HUES6 (cell line): ENCODE measurements at regions not wholly inside any gene's neighbourhood (a gene's known extent, or its start where the extent isn't known, plus 50 kb on each side); places are given as distances from the start of the nearest gene placed in this dataset.

Experiments
- H3K27ac ChIP-seq: 2 replicates; pipeline ENCODE4 v1.7.0; 2013; ENCODE audit warnings: low read depth, mild to moderate bottlenecking, low read length, inconsistent platforms
- H3K27me3 ChIP-seq: 2 replicates; pipeline ENCODE4 v1.6.1; 2013; ENCODE audit warnings: low read length; ENCODE audit not compliant: control insufficient read depth, insufficient read depth
- H3K36me3 ChIP-seq: 2 replicates; pipeline ENCODE4 v1.6.1; 2013; ENCODE audit warnings: low read length; ENCODE audit not compliant: control insufficient read depth, insufficient read depth
- H3K4me1 ChIP-seq: 2 replicates; pipeline ENCODE4 v1.6.1; 2013; ENCODE audit warnings: low read length; ENCODE audit not compliant: control insufficient read depth, insufficient read depth
- H3K4me3 ChIP-seq: 2 replicates; pipeline ENCODE4 v1.5.1; 2013; ENCODE audit warnings: low read depth, low read length
- H3K9ac ChIP-seq: one replicate; pipeline ENCODE4 v1.6.1; 2013; ENCODE audit warnings: mild to moderate bottlenecking, low read length
- H3K9me3 ChIP-seq: 2 replicates; pipeline ENCODE4 v1.6.1; 2013; ENCODE audit warnings: low read depth, low read length; ENCODE audit not compliant: control insufficient read depth, insufficient read depth

DNA sequence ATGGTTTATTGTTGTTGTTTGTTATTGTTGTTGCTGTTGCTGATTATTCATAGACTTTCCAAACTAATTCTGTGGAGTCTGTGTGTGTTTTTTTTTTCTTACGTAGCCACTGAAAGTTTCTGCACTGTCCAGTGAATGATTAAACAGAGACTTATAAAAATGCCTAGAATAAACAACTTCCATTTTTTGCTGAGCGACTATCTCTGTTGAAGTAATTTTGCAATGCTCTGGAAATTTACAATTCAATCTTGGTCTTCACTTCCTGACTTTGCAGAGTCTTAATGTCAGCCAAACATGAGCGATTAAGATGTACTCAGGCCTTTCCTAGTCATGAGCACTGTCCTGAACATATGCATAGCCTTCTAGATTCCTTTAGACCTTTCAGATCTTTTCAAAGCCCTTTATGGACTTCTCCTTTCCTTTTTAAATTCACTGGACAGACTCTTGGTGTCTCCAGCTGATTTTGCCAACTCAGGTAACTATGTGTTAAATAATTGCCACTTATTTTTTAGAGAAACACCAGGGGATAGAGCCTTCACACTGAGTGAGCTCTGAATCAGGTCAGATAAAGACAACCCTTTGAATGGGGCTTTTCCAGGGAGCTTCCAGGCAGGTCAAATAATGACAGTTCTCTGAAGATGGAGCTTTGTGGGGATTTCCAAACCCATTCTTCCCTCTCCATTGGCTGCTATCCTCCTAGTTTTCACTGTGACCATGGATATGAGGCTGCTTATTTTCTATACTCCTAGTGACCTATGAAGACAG is 622.8 kb upstream of the EPHA7 start:
- H3K9me3 ChIP-seq: peaks cover 16% of the 10 kb centered on the region
- no peaks in the 10 kb centered on the region for H3K36me3 ChIP-seq
- H3K27me3 ChIP-seq: no peaks in the 10 kb centered on the region
- no peak overlapping the region for H3K9ac ChIP-seq
- no peak overlapping the region for H3K4me3 ChIP-seq
- no peak overlapping the region for H3K27ac ChIP-seq
- peaks cover 27% of the 10 kb centered on the region for H3K4me1 ChIP-seq

- Histone ChIP-seq H3K4me1 (no peaks in the 10 kb centered on the region), H3K36me3 (no peaks in the 10 kb centered on the region), H3K27ac (no peak overlapping the region), H3K9ac (no peak overlapping the region), H3K27me3 (no peaks in the 10 kb centered on the region), H3K9me3 (peaks cover 32% of the 10 kb centered on the region), H3K4me3 (no peak overlapping the region)
Measured at GRCh38 chr6:94036024-94036423, 616.7 kb upstream of the EPHA7 start.

DNA sequence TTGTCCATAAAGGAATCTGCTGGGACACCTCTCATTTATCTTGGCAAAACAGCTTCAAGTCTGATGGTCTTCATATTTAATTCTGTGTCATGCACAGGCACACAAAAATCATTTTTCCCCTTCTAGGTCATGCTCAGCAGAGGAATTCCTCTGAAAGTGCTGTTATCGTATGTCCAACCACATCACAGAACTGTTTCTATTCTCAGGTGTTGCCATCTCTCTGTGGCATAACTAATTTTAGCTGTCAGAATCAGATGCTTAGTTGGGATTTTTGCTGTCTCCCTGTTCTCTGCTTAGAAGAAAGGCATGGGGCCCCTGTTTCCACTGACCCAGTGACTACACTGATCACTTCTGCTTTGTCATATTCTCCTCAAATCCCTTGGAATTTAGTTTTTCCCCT is 608.0 kb upstream of the EPHA7 start:
- no peaks in the 10 kb centered on the region for H3K36me3 ChIP-seq
- no peaks in the 10 kb centered on the region for H3K27me3 ChIP-seq
- no peaks in the 10 kb centered on the region for H3K4me1 ChIP-seq
- H3K9me3 ChIP-seq: no peaks in the 10 kb centered on the region
- no peak overlapping the region for H3K4me3 ChIP-seq
- H3K9ac ChIP-seq: no peak overlapping the region
- no peak overlapping the region for H3K27ac ChIP-seq

- Histone ChIP-seq H3K27me3 (no peaks in the 10 kb centered on the region), H3K9me3 (no peaks in the 10 kb centered on the region), H3K9ac (no peak overlapping the region), H3K4me1 (no peaks in the 10 kb centered on the region), H3K27ac (no peak overlapping the region), H3K36me3 (no peaks in the 10 kb centered on the region), H3K4me3 (no peak overlapping the region)
Measured at GRCh38 chr6:94026575-94026974, 607.2 kb upstream of the EPHA7 start.

DNA sequence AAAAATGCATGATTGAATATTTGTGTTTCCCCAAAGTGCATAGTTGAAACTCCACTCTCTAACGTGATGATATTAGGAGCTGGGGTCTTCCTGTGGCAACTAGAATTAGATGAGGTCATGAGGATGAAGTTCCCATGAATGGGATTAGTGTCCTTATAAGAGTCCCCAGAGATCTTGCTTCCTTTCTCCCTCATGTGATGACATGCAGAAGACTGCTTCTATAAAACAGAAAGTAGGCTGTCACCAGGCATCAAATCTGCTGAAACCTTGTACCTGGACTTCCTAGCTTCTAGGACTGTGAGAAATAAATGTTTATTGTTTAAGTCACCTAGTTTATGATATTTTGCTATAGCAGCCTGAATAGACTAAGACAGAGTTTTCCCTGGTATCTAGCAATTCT is 586.5 kb upstream of the EPHA7 start:
- Histone ChIP-seq H3K27me3 (no peaks in the 10 kb centered on the region), H3K27ac (no peak overlapping the region), H3K36me3 (no peaks in the 10 kb centered on the region), H3K4me3 (no peak overlapping the region), H3K9ac (no peak overlapping the region), H3K9me3 (no peaks in the 10 kb centered on the region), H3K4me1 (no peaks in the 10 kb centered on the region)

DNA sequence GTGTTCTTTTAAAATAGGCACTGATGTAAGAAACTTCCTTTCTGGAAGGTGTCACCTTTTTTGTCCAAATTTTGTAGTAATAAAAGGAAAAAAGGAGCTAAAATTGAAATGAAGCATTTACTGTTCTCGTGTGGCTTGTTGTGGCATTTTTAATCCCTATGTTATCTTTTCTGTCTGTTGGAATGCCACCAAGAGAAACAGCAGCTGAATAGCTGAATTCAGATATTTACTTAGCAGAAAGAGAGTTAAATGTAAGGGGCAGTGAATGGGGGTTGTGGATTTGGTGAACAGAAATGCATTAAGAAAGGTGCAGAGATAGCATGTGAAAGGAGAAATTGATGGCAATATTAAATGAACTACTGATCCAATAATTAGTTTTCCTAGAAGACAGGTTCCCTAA is 573.6 kb upstream of the EPHA7 start:
- no peak overlapping the region for H3K4me3 ChIP-seq
- no peak overlapping the region for H3K9ac ChIP-seq
- no peaks in the 10 kb centered on the region for H3K4me1 ChIP-seq
- H3K27me3 ChIP-seq: no peaks in the 10 kb centered on the region
- H3K36me3 ChIP-seq: no peaks in the 10 kb centered on the region
- no peak overlapping the region for H3K27ac ChIP-seq
- no peaks in the 10 kb centered on the region for H3K9me3 ChIP-seq

DNA sequence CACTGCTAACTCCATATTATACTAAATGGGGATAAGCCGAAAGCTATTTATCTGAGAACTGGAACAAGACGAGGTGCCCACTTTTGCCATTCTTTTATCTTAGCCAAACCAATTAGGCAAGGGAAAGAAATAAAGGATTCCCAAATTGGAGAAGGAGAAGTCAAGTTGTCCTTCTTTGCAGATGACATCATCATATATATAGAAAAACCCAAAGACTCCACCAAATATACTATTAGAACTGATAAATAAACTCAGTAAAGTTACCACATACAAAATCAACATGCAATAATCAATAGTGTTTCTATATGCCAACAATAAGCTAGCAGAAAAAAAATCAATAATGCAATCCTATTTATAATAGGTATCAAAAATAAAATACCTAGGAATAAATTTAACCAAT is 570.3 kb upstream of the EPHA7 start:
- no peak overlapping the region for H3K9ac ChIP-seq
- no peaks in the 10 kb centered on the region for H3K36me3 ChIP-seq
- H3K4me3 ChIP-seq: no peak overlapping the region
- H3K9me3 ChIP-seq: no peaks in the 10 kb centered on the region
- H3K27ac ChIP-seq: no peak overlapping the region
- no peaks in the 10 kb centered on the region for H3K27me3 ChIP-seq
- no peaks in the 10 kb centered on the region for H3K4me1 ChIP-seq

DNA sequence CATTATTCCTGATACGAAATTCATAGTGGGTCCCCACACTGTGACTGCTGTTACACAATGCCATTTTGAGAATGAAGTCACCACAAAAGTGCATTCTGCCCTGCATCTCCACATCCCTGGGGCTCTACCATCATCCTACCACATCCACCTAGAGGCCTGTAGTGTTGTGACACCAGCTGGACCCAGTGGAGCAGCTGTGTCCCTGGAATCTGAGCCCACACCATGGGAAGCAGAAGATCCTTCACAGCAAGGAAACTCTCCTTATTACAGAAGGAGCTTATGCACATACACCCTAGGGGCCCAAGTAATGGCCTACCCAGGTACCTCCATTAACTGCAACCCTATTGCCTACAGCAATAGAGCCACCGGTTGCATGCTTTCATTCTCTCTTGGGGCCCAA is 566.6 kb upstream of the EPHA7 start:
- Histone ChIP-seq H3K27me3 (no peaks in the 10 kb centered on the region), H3K4me1 (no peaks in the 10 kb centered on the region), H3K36me3 (no peaks in the 10 kb centered on the region), H3K4me3 (no peak overlapping the region), H3K9ac (no peak overlapping the region), H3K9me3 (no peaks in the 10 kb centered on the region), H3K27ac (no peak overlapping the region)

DNA sequence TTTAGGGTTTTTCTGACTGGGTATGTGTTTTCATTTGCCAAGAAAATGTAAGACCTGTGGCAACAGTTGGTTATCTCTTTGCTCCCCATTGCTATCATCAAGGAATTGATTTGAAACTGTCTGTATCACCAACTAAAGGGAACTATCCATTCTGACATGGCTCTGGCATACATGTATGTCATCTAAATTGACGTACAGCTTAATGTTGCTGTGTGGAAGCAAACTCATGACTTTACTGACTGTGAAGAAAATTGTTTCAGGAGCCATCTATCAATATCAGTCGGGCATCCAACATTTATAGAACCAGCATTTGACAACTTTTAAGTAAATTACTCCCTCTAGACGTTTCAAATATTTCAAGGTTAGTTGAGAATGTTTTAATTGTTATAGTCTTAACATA is 555.8 kb upstream of the EPHA7 start:
- Histone ChIP-seq H3K27me3 (no peaks in the 10 kb centered on the region), H3K36me3 (no peaks in the 10 kb centered on the region), H3K4me3 (no peak overlapping the region), H3K9ac (no peak overlapping the region), H3K27ac (no peak overlapping the region), H3K4me1 (no peaks in the 10 kb centered on the region), H3K9me3 (no peaks in the 10 kb centered on the region)

DNA sequence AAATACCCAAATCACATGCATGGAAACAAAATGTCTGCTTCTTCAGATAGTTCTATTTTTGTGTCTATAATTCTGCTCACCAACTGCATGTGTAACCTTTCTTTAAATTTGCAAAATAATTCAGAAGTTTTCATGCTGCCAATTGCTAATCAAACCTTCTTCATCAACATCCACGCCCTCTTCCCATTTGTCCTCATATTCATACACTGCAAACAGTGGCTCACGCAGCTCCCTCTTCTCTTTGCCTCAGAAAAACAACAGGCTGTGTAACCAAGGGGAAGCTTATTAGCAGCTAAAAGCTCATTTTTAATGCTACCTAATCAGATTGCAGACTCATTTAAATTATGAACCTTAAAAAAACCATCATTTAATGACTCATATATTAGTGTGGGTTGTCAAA is 555.0 kb upstream of the EPHA7 start:
- Histone ChIP-seq H3K36me3 (no peaks in the 10 kb centered on the region), H3K9me3 (no peaks in the 10 kb centered on the region), H3K27ac (no peak overlapping the region), H3K4me1 (no peaks in the 10 kb centered on the region), H3K27me3 (no peaks in the 10 kb centered on the region), H3K9ac (no peak overlapping the region), H3K4me3 (no peak overlapping the region)

DNA sequence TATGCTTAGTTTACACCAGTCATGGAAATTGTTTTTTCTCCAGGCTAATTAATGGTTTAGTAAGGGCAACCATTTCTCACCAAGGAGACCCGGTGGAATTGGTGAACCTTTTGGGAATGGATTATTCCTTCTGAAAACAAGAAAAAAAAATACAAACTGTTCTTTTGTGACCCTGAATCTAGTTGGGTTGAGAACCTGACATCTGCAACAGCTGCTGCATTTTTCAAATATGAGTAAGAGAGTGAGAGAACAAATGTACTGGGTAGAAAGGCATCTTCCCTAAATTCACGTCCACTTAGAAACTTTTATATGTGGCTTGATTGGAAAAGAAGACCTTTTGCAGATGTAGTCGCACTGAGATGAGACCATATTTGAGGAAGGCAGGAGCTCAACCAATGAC is 553.4 kb upstream of the EPHA7 start:
- no peak overlapping the region for H3K9ac ChIP-seq
- no peak overlapping the region for H3K27ac ChIP-seq
- no peak overlapping the region for H3K4me3 ChIP-seq

More for the DNA sequence above, 553.4 kb upstream of the EPHA7 start:
- Histone ChIP-seq H3K9me3 (no peaks in the 10 kb centered on the region), H3K4me1 (peaks cover 4% of the 10 kb centered on the region; the same call in 1 of the 2 replicates), H3K36me3 (no peaks in the 10 kb centered on the region), H3K27me3 (no peaks in the 10 kb centered on the region)
